ENCODE measurements at regions not wholly inside any gene's neighbourhood (a gene's known extent, or its start where the extent isn't known, plus 50 kb on each side); places are given as distances from the start of the nearest gene placed in this dataset.

GRCh38 chr3:59578129-59578528 is 528.3 kb upstream of the CFAP20DC start:
- no peak for TF ChIP-seq CTCF (IDR thresholded peaks at IDR 0.05; ENCODE audit: unreplicated experiment in 3 of 3)
- Mint-ChIP-seq H3K4me3 (no peak overlapping the region), H3K4me1 (peaks cover 19% of the 10 kb centered on the region), H3K36me3 (ENCODE audit: low read depth) (no peaks in the 10 kb centered on the region), H3K27me3 (ENCODE audit: low read depth) (peaks cover 13% of the 10 kb centered on the region), H3K27ac (no peak overlapping the region), H3K9me3 (peaks cover 6% of the 10 kb centered on the region)

- H3K36me3 Mint-ChIP-seq (ENCODE audit: low read depth) = no peaks in the 10 kb centered on the region
- no peaks in the 10 kb centered on the region for H3K9me3 Mint-ChIP-seq
- peaks cover 19% of the 10 kb centered on the region for H3K4me1 Mint-ChIP-seq
- H3K4me3 Mint-ChIP-seq = no peak overlapping the region
- no peak for TF ChIP-seq CTCF (IDR thresholded peaks at IDR 0.05; ENCODE audit: unreplicated experiment in 3 of 3)
- peaks cover 18% of the 10 kb centered on the region for H3K27me3 Mint-ChIP-seq (ENCODE audit: low read depth)
- H3K27ac Mint-ChIP-seq = no peak overlapping the region
Measured at GRCh38 chr3:59576606-59577005, 526.8 kb upstream of the CFAP20DC start.

GRCh38 chr3:59575113-59576001 is 525.5 kb upstream of the CFAP20DC start:
- TF ChIP-seq CTCF (IDR thresholded peaks at IDR 0.05; ENCODE audit: unreplicated experiment in 3 of 3) = peak; percentile 95 to 97 (median 96)
- H3K27me3 Mint-ChIP-seq (ENCODE audit: low read depth) = peaks cover 16% of the 10 kb centered on the region
- H3K4me1 Mint-ChIP-seq = peaks cover 19% of the 10 kb centered on the region
- no peak overlapping the region for H3K27ac Mint-ChIP-seq
- no peaks in the 10 kb centered on the region for H3K9me3 Mint-ChIP-seq
- no peak overlapping the region for H3K4me3 Mint-ChIP-seq
- no peaks in the 10 kb centered on the region for H3K36me3 Mint-ChIP-seq (ENCODE audit: low read depth)

GRCh38 chr3:59573911-59574310 is 524.1 kb upstream of the CFAP20DC start:
- Mint-ChIP-seq H3K4me1 (peaks cover 19% of the 10 kb centered on the region), H3K27me3 (ENCODE audit: low read depth) (peaks cover 22% of the 10 kb centered on the region), H3K4me3 (no peak overlapping the region), H3K27ac (peak overlapping the region in 2 of 3 experiments; percentile 57 to 58), H3K9me3 (no peaks in the 10 kb centered on the region), H3K36me3 (ENCODE audit: low read depth) (no peaks in the 10 kb centered on the region)
- TF ChIP-seq CTCF (IDR thresholded peaks at IDR 0.05; ENCODE audit: unreplicated experiment in 3 of 3) = no peak

GRCh38 chr3:59572106-59572505 is 522.3 kb upstream of the CFAP20DC start:
- H3K27ac Mint-ChIP-seq = no peak overlapping the region
- no peak for TF ChIP-seq CTCF (IDR thresholded peaks at IDR 0.05; ENCODE audit: unreplicated experiment in 3 of 3)
- H3K4me3 Mint-ChIP-seq = no peak overlapping the region
- peaks cover 24% of the 10 kb centered on the region for H3K27me3 Mint-ChIP-seq (ENCODE audit: low read depth)
- no peaks in the 10 kb centered on the region for H3K36me3 Mint-ChIP-seq (ENCODE audit: low read depth)
- peaks cover 14% of the 10 kb centered on the region for H3K4me1 Mint-ChIP-seq
- no peaks in the 10 kb centered on the region for H3K9me3 Mint-ChIP-seq

GRCh38 chr3:59570806-59571205 is 521.0 kb upstream of the CFAP20DC start:
- no peak for TF ChIP-seq CTCF (IDR thresholded peaks at IDR 0.05; ENCODE audit: unreplicated experiment in 3 of 3)
- Mint-ChIP-seq H3K27me3 (ENCODE audit: low read depth) (peaks cover 24% of the 10 kb centered on the region), H3K4me1 (peaks cover 12% of the 10 kb centered on the region), H3K36me3 (ENCODE audit: low read depth) (no peaks in the 10 kb centered on the region), H3K9me3 (no peaks in the 10 kb centered on the region), H3K27ac (peak overlapping the region in 1 of 3 experiments; percentile 25), H3K4me3 (no peak overlapping the region)

Data from nephron (organoid).